Peyer's patch (tissue), 4 donors: ENCODE measurements at regions not wholly inside any gene's neighbourhood (a gene's known extent, or its start where the extent isn't known, plus 50 kb on each side); places are given as distances from the start of the nearest gene placed in this dataset.

Source experiments
- POLR2A ChIP-seq, 2 donors: fragments of 450-650 bp; IDR thresholded peaks; one replicate each; pipeline ENCODE4 v1.5.1; 2017; ENCODE audit warnings: antibody characterized with exemption in 2 of 2, mild to moderate bottlenecking in 2 of 2, moderate library complexity in 2 of 2
- TF ChIP-seq, protein P1 (sequence below), 6 experiments: fragments of 450-650 bp in 4 of 6; fragments of 200-600 bp in 2 of 6; sonication (generic) in 1 of 6; IDR thresholded peaks; one replicate each; pipeline ENCODE4 v1.5.1; 2017 to 2019; ENCODE audit warnings: antibody characterized with exemption in 6 of 6, mild to moderate bottlenecking in 3 of 6, moderate library complexity in 1 of 6

DNA sequence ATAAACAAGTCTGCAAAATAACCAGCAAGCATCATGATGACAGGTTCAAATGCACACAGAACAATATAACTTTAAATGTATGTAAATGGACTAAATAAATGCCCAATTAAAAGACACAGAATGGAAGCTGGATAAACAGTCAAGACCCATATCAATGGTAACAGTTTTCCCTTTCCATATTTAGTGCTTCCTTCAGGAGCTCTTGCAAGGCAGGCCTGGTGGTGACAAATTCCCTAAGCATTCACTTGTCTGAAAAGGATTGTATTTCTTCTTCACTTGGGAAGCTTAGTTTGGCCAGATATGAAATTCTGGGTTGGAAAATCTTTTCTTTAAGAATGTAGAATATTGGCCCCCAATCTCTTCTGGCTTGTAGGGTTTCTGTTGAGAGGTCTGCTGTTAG is 120.2 kb upstream of the RASA1 start:
- TF ChIP-seq, protein P1, sequence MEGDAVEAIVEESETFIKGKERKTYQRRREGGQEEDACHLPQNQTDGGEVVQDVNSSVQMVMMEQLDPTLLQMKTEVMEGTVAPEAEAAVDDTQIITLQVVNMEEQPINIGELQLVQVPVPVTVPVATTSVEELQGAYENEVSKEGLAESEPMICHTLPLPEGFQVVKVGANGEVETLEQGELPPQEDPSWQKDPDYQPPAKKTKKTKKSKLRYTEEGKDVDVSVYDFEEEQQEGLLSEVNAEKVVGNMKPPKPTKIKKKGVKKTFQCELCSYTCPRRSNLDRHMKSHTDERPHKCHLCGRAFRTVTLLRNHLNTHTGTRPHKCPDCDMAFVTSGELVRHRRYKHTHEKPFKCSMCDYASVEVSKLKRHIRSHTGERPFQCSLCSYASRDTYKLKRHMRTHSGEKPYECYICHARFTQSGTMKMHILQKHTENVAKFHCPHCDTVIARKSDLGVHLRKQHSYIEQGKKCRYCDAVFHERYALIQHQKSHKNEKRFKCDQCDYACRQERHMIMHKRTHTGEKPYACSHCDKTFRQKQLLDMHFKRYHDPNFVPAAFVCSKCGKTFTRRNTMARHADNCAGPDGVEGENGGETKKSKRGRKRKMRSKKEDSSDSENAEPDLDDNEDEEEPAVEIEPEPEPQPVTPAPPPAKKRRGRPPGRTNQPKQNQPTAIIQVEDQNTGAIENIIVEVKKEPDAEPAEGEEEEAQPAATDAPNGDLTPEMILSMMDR (IDR thresholded peaks at IDR 0.05) = no peak
- TF ChIP-seq POLR2A (IDR thresholded peaks at IDR 0.05) = no peak
